Endothelial cell of umbilical vein (primary cell): ENCODE measurements at regions not wholly inside any gene's neighbourhood (a gene's known extent, or its start where the extent isn't known, plus 50 kb on each side); places are given as distances from the start of the nearest gene placed in this dataset.

Experiments
- BruUV-seq: library from RNA; stranded (reverse); fragments of 400-500 nt; replicated peaks from 2 replicates; lab custom pipeline; 2021; lab: Mats Ljungman, UMichigan
- CTCF ChIA-PET: fragments of 300-600, 350-600 bp; sonication (Branson Sonifier 250); formaldehyde crosslinking; loops from one replicate; lab custom pipeline; 2021; ENCODE audit warnings: antibody characterized with exemption, inconsistent platforms; lab: Charles Lee
- POLR2A ChIA-PET: fragments of 300-600, 350-600 bp; sonication (Branson Sonifier 250); formaldehyde crosslinking; loops from one replicate; lab custom pipeline; 2021; ENCODE audit warnings: antibody characterized with exemption, inconsistent platforms; lab: Charles Lee
- DNase-seq: peaks from one replicate; pipeline ENCODE4 v3.0.0-alpha.2; 2011; ENCODE audit warnings: low read depth, low spot score
- FAIRE-seq: peaks from 2 replicates; lab custom pipeline; 2011; peaks lifted over from hg19 to GRCh38; lab: Jason Lieb, UNC
- H2AFZ ChIP-seq: 2 replicates; pipeline ENCODE4 v1.6.0; 2012; ENCODE audit warnings: low read depth, low read length, control low read depth, inconsistent platforms
- H3K27ac ChIP-seq: 2 replicates; pipeline ENCODE4 v1.5.1; 2011; ENCODE audit warnings: low read depth, mild to moderate bottlenecking, control low read depth, low read length, moderate library complexity; ENCODE audit not compliant: insufficient read depth
- H3K27me3 ChIP-seq, 2 experiments: 2 replicates each; pipeline versions ENCODE4 v1.6.0 to v1.6.1; 2011; ENCODE audit warnings: low read length in 2 of 2, mixed read lengths in 1 of 2; ENCODE audit not compliant: control insufficient read depth in 2 of 2, insufficient read depth in 2 of 2
- H3K36me3 ChIP-seq, 2 experiments: 2 replicates in 1 of 2; 3 replicates in 1 of 2; pipeline ENCODE4 v1.5.1; 2011; ENCODE audit warnings: low read length in 2 of 2, mild to moderate bottlenecking in 1 of 2, moderate library complexity in 1 of 2; ENCODE audit not compliant: control insufficient read depth in 2 of 2, insufficient read depth in 2 of 2; ENCODE audit errors: extremely low read depth in 1 of 2
- H3K4me1 ChIP-seq: 3 replicates; pipeline ENCODE4 v1.5.1; 2011; ENCODE audit warnings: mild to moderate bottlenecking, low read length; ENCODE audit not compliant: control insufficient read depth, insufficient read depth; ENCODE audit errors: extremely low read depth
- H3K4me2 ChIP-seq: 2 replicates; pipeline ENCODE4 v1.6.1; 2011; ENCODE audit warnings: low read length, control low read depth, mixed read lengths; ENCODE audit not compliant: insufficient read depth
- H3K4me3 ChIP-seq, 3 experiments: fragments of 200-600 bp in 1 of 3; sonication (generic), shearing (Covaris generic) in 1 of 3; replicated peaks in 1 of 3; 2 replicates each; pipeline ENCODE4 v1.5.1; 2011 to 2016; ENCODE audit warnings: control low read depth in 3 of 3, low read length in 3 of 3, mild to moderate bottlenecking in 2 of 3, inconsistent platforms in 1 of 3, low read depth in 1 of 3, moderate library complexity in 1 of 3; ENCODE audit not compliant: insufficient read depth in 1 of 3
- H3K79me2 ChIP-seq: 2 replicates; pipeline ENCODE4 v1.6.0; 2012; ENCODE audit warnings: low read length, inconsistent platforms; ENCODE audit not compliant: control insufficient read depth, insufficient read depth
- H3K9ac ChIP-seq: replicated peaks from 2 replicates; pipeline ENCODE3; 2011; ENCODE audit warnings: low read length, control low read depth; ENCODE audit not compliant: insufficient read depth; ENCODE audit errors: extremely low read depth
- H3K9me1 ChIP-seq: replicated peaks from 3 replicates; pipeline ENCODE4 v1.6.0; 2011; ENCODE audit warnings: mild to moderate bottlenecking, low read length; ENCODE audit not compliant: control insufficient read depth, insufficient read depth; ENCODE audit errors: extremely low read depth
- H3K9me3 ChIP-seq: replicated peaks from 2 replicates; pipeline ENCODE4 v1.5.1; 2012; ENCODE audit warnings: low read length, inconsistent platforms; ENCODE audit not compliant: control insufficient read depth, insufficient read depth
- H4K20me1 ChIP-seq: replicated peaks from 2 replicates; pipeline ENCODE3; 2011; ENCODE audit warnings: mild to moderate bottlenecking, low read length; ENCODE audit not compliant: control insufficient read depth, insufficient read depth; ENCODE audit errors: extremely low read depth
- CTCF ChIP-seq, 2 donors: IDR thresholded peaks; 1 replicate in 1 of 2; 2 replicates in 1 of 2; pipeline ENCODE4 v1.5.1; 2011; ENCODE audit warnings: low read length in 2 of 2, mild to moderate bottlenecking in 2 of 2, moderate library complexity in 2 of 2, control low read depth in 1 of 2, inconsistent platforms in 1 of 2, low read depth in 1 of 2; ENCODE audit not compliant: insufficient read depth in 1 of 2; ENCODE audit errors: extremely low read depth in 1 of 2
- EZH2 ChIP-seq: IDR thresholded peaks from 2 replicates; pipeline ENCODE4 v1.6.1; 2012; ENCODE audit warnings: borderline replicate concordance, low read depth, mild to moderate bottlenecking, moderate library complexity, low read length, inconsistent platforms; ENCODE audit not compliant: severe bottlenecking
- FOS ChIP-seq: IDR thresholded peaks from 2 replicates; pipeline ENCODE4 v1.6.1; 2011; ENCODE audit warnings: mild to moderate bottlenecking, low read length, moderate library complexity, borderline replicate concordance; ENCODE audit not compliant: insufficient read depth
- GATA2 ChIP-seq: IDR thresholded peaks from 2 replicates; pipeline ENCODE4 v1.7.0; 2011; ENCODE audit warnings: low read depth, mild to moderate bottlenecking, moderate library complexity, mixed read lengths, low read length; ENCODE audit not compliant: insufficient read length, insufficient read depth
- JUN ChIP-seq: IDR thresholded peaks from 2 replicates; pipeline ENCODE4 v1.6.1; 2011; ENCODE audit warnings: borderline replicate concordance, low read depth; ENCODE audit not compliant: insufficient read length, insufficient read depth
- MAX ChIP-seq: IDR thresholded peaks from 2 replicates; pipeline ENCODE4 v1.6.1; 2011; ENCODE audit not compliant: insufficient read depth, insufficient read length
- MYC ChIP-seq: IDR thresholded peaks from one replicate; pipeline ENCODE4 v1.6.1; 2011; ENCODE audit warnings: mild to moderate bottlenecking, low read depth, low read length
- POLR2A ChIP-seq: IDR thresholded peaks from 2 replicates; pipeline ENCODE4 v1.6.1; 2012; ENCODE audit warnings: low read depth, mild to moderate bottlenecking, control low read depth, low read length
- POLR2AphosphoS5 ChIP-seq: IDR thresholded peaks from 2 replicates; pipeline ENCODE4 v1.6.1; 2012; ENCODE audit warnings: low read depth, mild to moderate bottlenecking, control low read depth, low read length, moderate library complexity; ENCODE audit not compliant: insufficient read depth
- dilution Hi-C: fragments of 300-500 bp; cut with MboI; formaldehyde crosslinking; loops from one replicate; pipeline ENCODE4 v1.15.0; 2019; ENCODE audit warnings: low sequenced_read_pairs; ENCODE audit not compliant: extremely low pct_ligation_motif_present
- intact Hi-C: fragments of 100-400 bp; cut with micrococcal nuclease; formaldehyde crosslinking; loops from one replicate; pipeline ENCODE4 v1.10.0; 2022

GRCh38 chr12:30862486-30862885 lies 64.1 kb upstream of the TSPAN11 start:
- ChIA-PET CTCF (interaction anchor here (1.2 to 2.2 kb wide), 2 partner anchors 11 to 15 kb away, joined by 3 to 7 read pairs; no protein-coding TSS in a partner anchor), POLR2A (no interaction called here)
- no peak overlapping the region for H3K4me2 ChIP-seq
- no peak overlapping the region for H3K4me3 ChIP-seq
- no peak overlapping the region for H3K27ac ChIP-seq
- no peaks in the 10 kb centered on the region for H4K20me1 ChIP-seq
- H3K9ac ChIP-seq: no peak overlapping the region
- H3K9me3 ChIP-seq: no peaks in the 10 kb centered on the region
- no peaks in the 10 kb centered on the region for H3K36me3 ChIP-seq
- DNase-seq (no peak), FAIRE-seq (no peak)
- no peaks in the 10 kb centered on the region for H3K9me1 ChIP-seq
- peaks cover 8 to 14% of the 10 kb centered on the region in 2 experiments for H3K27me3 ChIP-seq
- dilution Hi-C loops (no loop called here), intact Hi-C loops (no loop called here)
- TF ChIP-seq EZH2: no peak
- TF ChIP-seq POLR2AphosphoS5: no peak
- no peak for TF ChIP-seq POLR2A
- no peak for TF ChIP-seq JUN
- TF ChIP-seq MYC: no peak
- no peak for TF ChIP-seq MAX
- TF ChIP-seq GATA2: no peak
- TF ChIP-seq CTCF (IDR thresholded peaks at IDR 0.05; ENCODE audit: extremely low read depth in 1 of 2, insufficient read depth in 1 of 2, low read depth in 1 of 2, low read length in 2 of 2): no peak
- no peak for TF ChIP-seq FOS
- no peaks in the 10 kb centered on the region for H3K79me2 ChIP-seq
- H2AFZ ChIP-seq: no peak overlapping the region
- BruUV-seq: no TSS peak
- no peaks in the 10 kb centered on the region for H3K4me1 ChIP-seq
